ENCODE measurements at regions not wholly inside any gene's neighbourhood (a gene's known extent, or its start where the extent isn't known, plus 50 kb on each side); places are given as distances from the start of the nearest gene placed in this dataset.

- Histone ChIP-seq H3K4ac (ENCODE audit: low read depth, low read length) (no peak overlapping the region), H3K4me2 (ENCODE audit: low read length) (no peak overlapping the region), H3K27me3 (ENCODE audit: insufficient read depth, low read length) (no peaks in the 10 kb centered on the region), H3K23ac (ENCODE audit: low read length) (no peak overlapping the region), H4K12ac (ENCODE audit: low read depth, low read length) (no peak overlapping the region), H3K14ac (ENCODE audit: low read length) (no peak overlapping the region), H3K79me1 (ENCODE audit: low read length) (no peaks in the 10 kb centered on the region), H4K8ac (ENCODE audit: low read depth, low read length) (no peak overlapping the region), H3K27ac (ENCODE audit: low read depth, low read length) (no peak overlapping the region), H4K91ac (ENCODE audit: low read depth, low read length) (no peak overlapping the region), H2BK5ac (ENCODE audit: low read depth, low read length, poor library complexity) (no peak overlapping the region), H2BK12ac (ENCODE audit: low read length) (no peak overlapping the region), H3K9ac (ENCODE audit: low read length) (no peak overlapping the region), H3K4me1 (ENCODE audit: control insufficient read depth in 1 of 2, insufficient read depth in 2 of 2, low read length in 2 of 2) (no peaks in the 10 kb centered on the region), H3K9me3 (ENCODE audit: insufficient read depth, low read depth, low read length) (no peaks in the 10 kb centered on the region), H2AK5ac (ENCODE audit: low read length) (no peak overlapping the region), H3K18ac (ENCODE audit: low read length) (no peak overlapping the region), H3K79me2 (ENCODE audit: control insufficient read depth, insufficient read depth, low read length, poor library complexity) (no peaks in the 10 kb centered on the region), H3K4me3 (ENCODE audit: low read depth, low read length) (no peak overlapping the region), H2BK120ac (ENCODE audit: insufficient read depth, low read length, poor library complexity) (no peak overlapping the region), H2AFZ (ENCODE audit: insufficient read depth, low read length, poor library complexity) (no peak overlapping the region), H3K36me3 (ENCODE audit: control insufficient read depth in 1 of 2, insufficient read depth in 2 of 2, low read length in 2 of 2) (no peaks in the 10 kb centered on the region)
- no peak for DNase-seq
Observed at GRCh38 chr21:24628046-24628445, 979.2 kb downstream of the MRPL39 start.

- H3K27ac ChIP-seq (ENCODE audit: low read depth, low read length): no peak overlapping the region
- H3K18ac ChIP-seq (ENCODE audit: low read length): no peak overlapping the region
- H3K79me2 ChIP-seq (ENCODE audit: control insufficient read depth, insufficient read depth, low read length, poor library complexity): no peaks in the 10 kb centered on the region
- H4K91ac ChIP-seq (ENCODE audit: low read depth, low read length): no peak overlapping the region
- H3K4me3 ChIP-seq (ENCODE audit: low read depth, low read length): no peak overlapping the region
- H3K9ac ChIP-seq (ENCODE audit: low read length): no peak overlapping the region
- no peak for DNase-seq
- no peak overlapping the region for H4K12ac ChIP-seq (ENCODE audit: low read depth, low read length)
- no peak overlapping the region for H2BK5ac ChIP-seq (ENCODE audit: low read depth, low read length, poor library complexity)
- H4K8ac ChIP-seq (ENCODE audit: low read depth, low read length): no peak overlapping the region
- no peaks in the 10 kb centered on the region for H3K27me3 ChIP-seq (ENCODE audit: insufficient read depth, low read length)
- no peak overlapping the region for H2BK12ac ChIP-seq (ENCODE audit: low read length)
- peaks cover 2% of the 10 kb centered on the region for H3K9me3 ChIP-seq (ENCODE audit: insufficient read depth, low read depth, low read length)
- H2BK120ac ChIP-seq (ENCODE audit: insufficient read depth, low read length, poor library complexity): no peak overlapping the region
- H3K4me1 ChIP-seq (ENCODE audit: control insufficient read depth in 1 of 2, insufficient read depth in 2 of 2, low read length in 2 of 2): no peaks in the 10 kb centered on the region
- H2AFZ ChIP-seq (ENCODE audit: insufficient read depth, low read length, poor library complexity): no peak overlapping the region
- H3K23ac ChIP-seq (ENCODE audit: low read length): no peak overlapping the region
- H3K79me1 ChIP-seq (ENCODE audit: low read length): no peaks in the 10 kb centered on the region
- H3K4ac ChIP-seq (ENCODE audit: low read depth, low read length): no peak overlapping the region
- H3K36me3 ChIP-seq (ENCODE audit: control insufficient read depth in 1 of 2, insufficient read depth in 2 of 2, low read length in 2 of 2): no peaks in the 10 kb centered on the region
- no CpG with 5 or more reads among the region's 2 CpGs for WGBS (ENCODE audit: extremely low coverage, insufficient coverage, insufficient read length)
- no peak overlapping the region for H3K4me2 ChIP-seq (ENCODE audit: low read length)
- H3K14ac ChIP-seq (ENCODE audit: low read length): no peak overlapping the region
- H2AK5ac ChIP-seq (ENCODE audit: low read length): no peak overlapping the region
Observed at GRCh38 chr21:24617819-24618218, 989.5 kb downstream of the MRPL39 start.

GRCh38 chr21:24594082-24594481 is 1013.2 kb downstream of the MRPL39 start:
- WGBS (ENCODE audit: extremely low coverage, insufficient coverage, insufficient read length): no CpG with 5 or more reads among the region's 3 CpGs
- no peak overlapping the region for H4K8ac ChIP-seq (ENCODE audit: low read depth, low read length)
- H2BK5ac ChIP-seq (ENCODE audit: low read depth, low read length, poor library complexity): no peak overlapping the region
- DNase-seq: no peak
- H3K4ac ChIP-seq (ENCODE audit: low read depth, low read length): no peak overlapping the region
- no peak overlapping the region for H2AFZ ChIP-seq (ENCODE audit: insufficient read depth, low read length, poor library complexity)
- no peaks in the 10 kb centered on the region for H3K9me3 ChIP-seq (ENCODE audit: insufficient read depth, low read depth, low read length)
- H4K12ac ChIP-seq (ENCODE audit: low read depth, low read length): no peak overlapping the region
- H4K91ac ChIP-seq (ENCODE audit: low read depth, low read length): no peak overlapping the region
- H3K4me1 ChIP-seq (ENCODE audit: control insufficient read depth in 1 of 2, insufficient read depth in 2 of 2, low read length in 2 of 2): no peaks in the 10 kb centered on the region
- H2BK120ac ChIP-seq (ENCODE audit: insufficient read depth, low read length, poor library complexity): no peak overlapping the region
- H3K79me2 ChIP-seq (ENCODE audit: control insufficient read depth, insufficient read depth, low read length, poor library complexity): no peaks in the 10 kb centered on the region
- no peaks in the 10 kb centered on the region for H3K36me3 ChIP-seq (ENCODE audit: control insufficient read depth in 1 of 2, insufficient read depth in 2 of 2, low read length in 2 of 2)
- no peaks in the 10 kb centered on the region for H3K27me3 ChIP-seq (ENCODE audit: insufficient read depth, low read length)
- no peak overlapping the region for H3K27ac ChIP-seq (ENCODE audit: low read depth, low read length)
- H3K23ac ChIP-seq (ENCODE audit: low read length): no peak overlapping the region
- no peak overlapping the region for H3K18ac ChIP-seq (ENCODE audit: low read length)
- H2BK12ac ChIP-seq (ENCODE audit: low read length): no peak overlapping the region
- no peaks in the 10 kb centered on the region for H3K79me1 ChIP-seq (ENCODE audit: low read length)
- no peak overlapping the region for H3K4me2 ChIP-seq (ENCODE audit: low read length)
- no peak overlapping the region for H2AK5ac ChIP-seq (ENCODE audit: low read length)
- no peak overlapping the region for H3K14ac ChIP-seq (ENCODE audit: low read length)
- H3K9ac ChIP-seq (ENCODE audit: low read length): no peak overlapping the region
- H3K4me3 ChIP-seq (ENCODE audit: low read depth, low read length): no peak overlapping the region

- Histone ChIP-seq H3K36me3 (ENCODE audit: control insufficient read depth in 1 of 2, insufficient read depth in 2 of 2, low read length in 2 of 2) (no peaks in the 10 kb centered on the region), H3K18ac (ENCODE audit: low read length) (no peak overlapping the region), H3K9ac (ENCODE audit: low read length) (no peak overlapping the region), H3K27me3 (ENCODE audit: insufficient read depth, low read length) (no peaks in the 10 kb centered on the region), H3K27ac (ENCODE audit: low read depth, low read length) (no peak overlapping the region), H4K12ac (ENCODE audit: low read depth, low read length) (no peak overlapping the region), H3K79me2 (ENCODE audit: control insufficient read depth, insufficient read depth, low read length, poor library complexity) (no peaks in the 10 kb centered on the region), H3K4me3 (ENCODE audit: low read depth, low read length) (no peak overlapping the region), H4K8ac (ENCODE audit: low read depth, low read length) (no peak overlapping the region), H3K4me2 (ENCODE audit: low read length) (no peak overlapping the region), H3K23ac (ENCODE audit: low read length) (no peak overlapping the region), H2BK120ac (ENCODE audit: insufficient read depth, low read length, poor library complexity) (no peak overlapping the region), H2BK12ac (ENCODE audit: low read length) (no peak overlapping the region), H2AFZ (ENCODE audit: insufficient read depth, low read length, poor library complexity) (no peak overlapping the region), H3K9me3 (ENCODE audit: insufficient read depth, low read depth, low read length) (no peaks in the 10 kb centered on the region), H4K91ac (ENCODE audit: low read depth, low read length) (no peak overlapping the region), H3K14ac (ENCODE audit: low read length) (no peak overlapping the region), H2AK5ac (ENCODE audit: low read length) (no peak overlapping the region), H3K4ac (ENCODE audit: low read depth, low read length) (no peak overlapping the region), H3K4me1 (ENCODE audit: control insufficient read depth in 1 of 2, insufficient read depth in 2 of 2, low read length in 2 of 2) (no peaks in the 10 kb centered on the region), H2BK5ac (ENCODE audit: low read depth, low read length, poor library complexity) (no peak overlapping the region), H3K79me1 (ENCODE audit: low read length) (no peaks in the 10 kb centered on the region)
- no peak for DNase-seq
- WGBS (ENCODE audit: extremely low coverage, insufficient coverage, insufficient read length): no CpG with 5 or more reads among the region's 3 CpGs
Observed at GRCh38 chr21:24590261-24590660, 1017.0 kb downstream of the MRPL39 start.

DNA sequence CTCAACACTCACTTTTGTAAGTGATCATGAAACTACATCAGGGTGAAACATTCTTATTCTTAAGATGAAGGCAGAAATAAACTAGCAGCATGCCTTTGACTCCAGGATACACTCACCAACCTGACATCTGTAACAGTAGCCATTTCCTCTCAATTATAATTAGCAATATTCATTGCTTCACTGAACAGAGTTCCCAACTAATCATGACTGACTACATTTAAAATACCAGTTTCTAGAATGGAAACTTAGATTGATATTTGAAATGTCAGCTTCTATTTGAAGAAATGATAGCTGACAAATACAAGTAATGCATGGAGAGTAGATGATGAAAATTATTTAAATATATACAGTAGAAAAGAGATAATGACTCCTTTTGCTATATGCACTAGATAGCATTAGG is 1023.8 kb downstream of the MRPL39 start:
- no peak for DNase-seq
- Histone ChIP-seq H3K4me3 (ENCODE audit: low read depth, low read length) (no peak overlapping the region), H3K9me3 (ENCODE audit: insufficient read depth, low read depth, low read length) (no peaks in the 10 kb centered on the region), H3K36me3 (ENCODE audit: control insufficient read depth in 1 of 2, insufficient read depth in 2 of 2, low read length in 2 of 2) (no peaks in the 10 kb centered on the region), H3K79me1 (ENCODE audit: low read length) (no peaks in the 10 kb centered on the region), H2BK120ac (ENCODE audit: insufficient read depth, low read length, poor library complexity) (no peak overlapping the region), H2AFZ (ENCODE audit: insufficient read depth, low read length, poor library complexity) (no peak overlapping the region), H4K91ac (ENCODE audit: low read depth, low read length) (no peak overlapping the region), H3K4ac (ENCODE audit: low read depth, low read length) (no peak overlapping the region), H3K14ac (ENCODE audit: low read length) (no peak overlapping the region), H3K4me1 (ENCODE audit: control insufficient read depth in 1 of 2, insufficient read depth in 2 of 2, low read length in 2 of 2) (no peaks in the 10 kb centered on the region), H3K27me3 (ENCODE audit: insufficient read depth, low read length) (no peaks in the 10 kb centered on the region), H2BK5ac (ENCODE audit: low read depth, low read length, poor library complexity) (no peak overlapping the region), H3K9ac (ENCODE audit: low read length) (no peak overlapping the region), H3K79me2 (ENCODE audit: control insufficient read depth, insufficient read depth, low read length, poor library complexity) (no peaks in the 10 kb centered on the region), H2AK5ac (ENCODE audit: low read length) (no peak overlapping the region), H3K18ac (ENCODE audit: low read length) (no peak overlapping the region), H2BK12ac (ENCODE audit: low read length) (no peak overlapping the region), H3K27ac (ENCODE audit: low read depth, low read length) (no peak overlapping the region), H4K8ac (ENCODE audit: low read depth, low read length) (no peak overlapping the region), H3K23ac (ENCODE audit: low read length) (no peak overlapping the region), H4K12ac (ENCODE audit: low read depth, low read length) (no peak overlapping the region), H3K4me2 (ENCODE audit: low read length) (no peak overlapping the region)
